ENCODE measurements at regions not wholly inside any gene's neighbourhood (a gene's known extent, or its start where the extent isn't known, plus 50 kb on each side); places are given as distances from the start of the nearest gene placed in this dataset.

- DNase-seq (ENCODE audit: low spot score), result no peak
- POLR2A ChIA-PET, result no interaction called here
- no peaks in the 10 kb centered on the region for H3K9me3 ChIP-seq (ENCODE audit: low read length)
- TF ChIP-seq CTCF (conservative IDR thresholded peaks at IDR 0.05; ENCODE audit: low read length) (no peak), EZH2phosphoT487 (IDR thresholded peaks at IDR 0.05; ENCODE audit: borderline replicate concordance, low read depth, low read length) (no peak)
- intact Hi-C loops (cut with micrococcal nuclease; ENCODE audit: unreplicated experiment), result no loop called here
- no peak overlapping the region for H2AFZ ChIP-seq (ENCODE audit: low read length)
- BruUV-seq (replicated peaks), result no TSS peak
- no peak overlapping the region for H3K4me3 ChIP-seq (ENCODE audit: low read depth, low read length, poor library complexity, severe bottlenecking)
- no peak overlapping the region for H3K27ac ChIP-seq (ENCODE audit: low read depth, low read length, poor library complexity, severe bottlenecking)
- no peaks in the 10 kb centered on the region for H4K20me1 ChIP-seq (ENCODE audit: insufficient read depth, low read length)
- H3K36me3 ChIP-seq (ENCODE audit: insufficient read depth, low read length), result no peaks in the 10 kb centered on the region
- no peaks in the 10 kb centered on the region for H3K9me2 ChIP-seq (ENCODE audit: insufficient read depth, low read length)
- CTCF ChIA-PET (ENCODE audit: unreplicated experiment), result no interaction called here
- no peak overlapping the region for H3K4me2 ChIP-seq (ENCODE audit: low read length)
- no peaks in the 10 kb centered on the region for H3K4me1 ChIP-seq (ENCODE audit: insufficient read depth, low read length, poor library complexity, severe bottlenecking)
- H3K79me2 ChIP-seq (ENCODE audit: insufficient read depth, low read depth, low read length), result no peaks in the 10 kb centered on the region
Measured at GRCh38 chr7:13715534-13715933, 273.9 kb downstream of the ETV1 start.

- H2AFZ ChIP-seq (ENCODE audit: low read length), result no peak overlapping the region
- no peaks in the 10 kb centered on the region for H3K79me2 ChIP-seq (ENCODE audit: insufficient read depth, low read depth, low read length)
- H3K9me3 ChIP-seq (ENCODE audit: low read length), result no peaks in the 10 kb centered on the region
- no peak for DNase-seq (ENCODE audit: low spot score)
- H3K4me1 ChIP-seq (ENCODE audit: insufficient read depth, low read length, poor library complexity, severe bottlenecking), result no peaks in the 10 kb centered on the region
- POLR2A ChIA-PET, result interaction anchor here (0.7 kb wide), 1 partner anchor 12 kb away, joined by 5 read pairs; no protein-coding TSS in a partner anchor
- no peaks in the 10 kb centered on the region for H3K36me3 ChIP-seq (ENCODE audit: insufficient read depth, low read length)
- CTCF ChIA-PET (ENCODE audit: unreplicated experiment), result no interaction called here
- intact Hi-C loops (cut with micrococcal nuclease; ENCODE audit: unreplicated experiment), result no loop called here
- H3K9me2 ChIP-seq (ENCODE audit: insufficient read depth, low read length), result no peaks in the 10 kb centered on the region
- TF ChIP-seq EZH2phosphoT487 (IDR thresholded peaks at IDR 0.05; ENCODE audit: borderline replicate concordance, low read depth, low read length), result no peak
- TF ChIP-seq CTCF (conservative IDR thresholded peaks at IDR 0.05; ENCODE audit: low read length), result no peak
- no peak overlapping the region for H3K4me2 ChIP-seq (ENCODE audit: low read length)
- BruUV-seq (replicated peaks), result no TSS peak
- H4K20me1 ChIP-seq (ENCODE audit: insufficient read depth, low read length), result no peaks in the 10 kb centered on the region
- no peak overlapping the region for H3K27ac ChIP-seq (ENCODE audit: low read depth, low read length, poor library complexity, severe bottlenecking)
- H3K4me3 ChIP-seq (ENCODE audit: low read depth, low read length, poor library complexity, severe bottlenecking), result no peak overlapping the region
Measured at GRCh38 chr7:13717031-13717430, 272.4 kb downstream of the ETV1 start.

GRCh38 chr7:13724191-13724976 is 265.1 kb downstream of the ETV1 start:
- ChIA-PET CTCF (ENCODE audit: unreplicated experiment) (no interaction called here), POLR2A (interaction anchor here (1.1 kb wide), 1 partner anchor 13 kb away, joined by 5 read pairs; no protein-coding TSS in a partner anchor)
- intact Hi-C loops (cut with micrococcal nuclease; ENCODE audit: unreplicated experiment), result no loop called here

More at GRCh38 chr7:13724191-13724976, 265.1 kb downstream of the ETV1 start:
- H3K9me2 ChIP-seq (ENCODE audit: insufficient read depth, low read length), result no peaks in the 10 kb centered on the region
- no peak overlapping the region for H3K27ac ChIP-seq (ENCODE audit: low read depth, low read length, poor library complexity, severe bottlenecking)
- no peaks in the 10 kb centered on the region for H4K20me1 ChIP-seq (ENCODE audit: insufficient read depth, low read length)
- TF ChIP-seq EZH2phosphoT487 (IDR thresholded peaks at IDR 0.05; ENCODE audit: borderline replicate concordance, low read depth, low read length) (no peak), CTCF (conservative IDR thresholded peaks at IDR 0.05; ENCODE audit: low read length) (no peak)
- no peak overlapping the region for H3K4me3 ChIP-seq (ENCODE audit: low read depth, low read length, poor library complexity, severe bottlenecking)
- no peak overlapping the region for H2AFZ ChIP-seq (ENCODE audit: low read length)
- no peaks in the 10 kb centered on the region for H3K4me1 ChIP-seq (ENCODE audit: insufficient read depth, low read length, poor library complexity, severe bottlenecking)
- DNase-seq (ENCODE audit: low spot score), result no peak
- BruUV-seq (replicated peaks), result no TSS peak
- H3K36me3 ChIP-seq (ENCODE audit: insufficient read depth, low read length), result no peaks in the 10 kb centered on the region
- no peak overlapping the region for H3K4me2 ChIP-seq (ENCODE audit: low read length)
- 0 out of 2 replicates have a peak, but pooled peaks cover under 1% of the 10 kb centered on the region for H3K9me3 ChIP-seq (ENCODE audit: low read length)
- no peaks in the 10 kb centered on the region for H3K79me2 ChIP-seq (ENCODE audit: insufficient read depth, low read depth, low read length)

Measured in OCI-LY7 (cell line).